GM19372 (cell line): ENCODE measurements at regions not wholly inside any gene's neighbourhood (a gene's known extent, or its start where the extent isn't known, plus 50 kb on each side); places are given as distances from the start of the nearest gene placed in this dataset.

ENCODE experiments used
- ATAC-seq: cut with Tn5 transposase; IDR thresholded peaks from one replicate; pipeline ENCODE4 v1.9.1; 2021; ENCODE audit warnings: mild to moderate bottlenecking, low read depth, moderate library complexity; ENCODE audit not compliant: unreplicated experiment

DNA sequence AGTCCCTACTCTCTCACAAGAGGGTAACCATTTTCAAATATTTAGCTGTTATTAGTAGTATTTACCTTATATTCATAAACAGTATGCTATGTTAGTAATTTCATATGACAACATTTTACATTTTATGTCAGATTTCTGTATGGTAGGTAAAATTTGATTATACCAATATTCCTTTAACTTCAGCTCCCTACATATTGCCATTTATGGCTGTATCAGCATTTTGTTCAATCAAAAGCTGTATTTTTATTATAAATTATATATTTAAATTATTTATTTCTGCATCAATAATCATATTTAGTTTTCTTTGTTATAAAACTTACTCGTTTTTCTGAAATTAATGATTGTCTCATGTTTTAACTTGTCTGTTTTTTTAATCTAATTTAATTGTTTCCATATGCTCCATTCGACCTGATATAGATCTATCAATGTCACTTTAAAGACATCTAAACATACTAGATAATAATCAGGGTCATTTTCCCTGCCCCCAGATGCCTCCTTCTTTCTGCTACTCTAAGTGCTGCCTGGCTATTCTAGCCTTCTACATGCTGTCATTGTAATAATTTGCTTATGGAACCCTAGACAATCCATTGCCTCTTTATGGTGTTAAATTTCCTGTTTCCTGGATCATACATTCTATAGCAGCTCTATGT, 1976.7 kb upstream of the ADGRL3 start:
- ATAC-seq, result no peak

- no peak for ATAC-seq
These were observed 1961.9 kb upstream of the ADGRL3 start for GRCh38 chr4:59238212-59238611.

GRCh38 chr4:59240011-59240410, 1960.1 kb upstream of the ADGRL3 start:
- no peak for ATAC-seq

GRCh38 chr4:59243038-59243437, 1957.1 kb upstream of the ADGRL3 start:
- no peak for ATAC-seq

GRCh38 chr4:59247032-59247431, 1953.1 kb upstream of the ADGRL3 start:
- no peak for ATAC-seq

- no peak for ATAC-seq
These were observed 1951.8 kb upstream of the ADGRL3 start for GRCh38 chr4:59248313-59248712.

GRCh38 chr4:59249110-59249509, 1951.0 kb upstream of the ADGRL3 start:
- ATAC-seq, result no peak

DNA sequence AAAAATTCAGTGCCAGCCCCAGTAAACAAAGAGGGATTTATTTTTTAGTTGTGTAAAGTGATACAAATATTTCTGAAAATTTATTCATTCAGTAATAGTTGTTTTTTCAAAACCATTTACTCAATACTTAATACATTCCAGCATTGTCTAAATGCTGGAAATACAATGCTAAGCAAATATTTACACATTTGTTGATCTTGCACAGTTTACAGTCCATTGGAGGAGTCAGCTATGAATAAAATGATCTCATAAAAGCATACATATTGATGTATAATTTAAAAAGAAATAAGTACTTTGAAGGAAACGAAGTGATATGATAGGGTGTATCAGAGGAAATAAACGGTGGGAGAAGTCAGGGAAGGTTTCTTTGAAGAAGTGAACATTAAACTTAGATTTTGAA, 1942.1 kb upstream of the ADGRL3 start:
- no peak for ATAC-seq

GRCh38 chr4:59307609-59308008, 1892.5 kb upstream of the ADGRL3 start:
- no peak for ATAC-seq

DNA sequence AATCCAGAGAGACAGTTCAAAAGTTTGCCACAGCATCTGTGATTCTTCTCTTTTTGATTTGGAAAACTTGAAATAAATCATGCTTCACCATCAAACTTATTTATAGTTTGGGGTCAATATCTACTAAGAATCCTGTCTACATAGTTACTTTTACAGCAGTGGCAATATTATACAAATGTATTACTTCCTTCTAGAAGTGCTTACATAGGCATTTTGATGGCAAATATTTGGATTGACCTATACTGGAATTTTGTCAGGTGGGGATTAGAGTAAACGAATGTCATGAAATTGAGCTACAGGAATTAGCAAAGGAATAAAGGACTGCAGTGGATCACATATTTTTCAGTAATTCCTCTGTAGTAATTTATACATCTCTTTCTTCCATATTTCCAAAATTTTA, 1885.5 kb upstream of the ADGRL3 start:
- ATAC-seq, result no peak

DNA sequence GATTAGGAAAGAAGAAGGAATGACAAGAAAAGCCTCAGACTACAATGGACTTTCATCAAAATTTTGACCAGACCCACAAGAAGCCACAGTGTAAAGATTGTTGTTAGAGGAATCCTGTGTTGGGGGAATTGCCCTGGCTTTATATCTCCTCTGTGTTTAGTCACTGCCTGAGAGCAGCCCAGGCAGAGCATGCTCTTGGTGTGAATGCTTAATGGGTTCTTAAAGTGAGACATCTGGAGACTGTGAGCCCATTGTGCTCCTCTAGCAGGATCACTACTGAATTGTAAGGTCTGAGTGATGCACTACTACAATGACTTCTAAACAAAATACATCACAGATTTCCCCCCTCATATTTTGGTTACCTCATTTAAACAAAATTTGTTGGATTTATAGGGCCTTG, 1860.5 kb upstream of the ADGRL3 start:
- no peak for ATAC-seq

GRCh38 chr4:59341506-59341905, 1858.6 kb upstream of the ADGRL3 start:
- ATAC-seq, result no peak

DNA sequence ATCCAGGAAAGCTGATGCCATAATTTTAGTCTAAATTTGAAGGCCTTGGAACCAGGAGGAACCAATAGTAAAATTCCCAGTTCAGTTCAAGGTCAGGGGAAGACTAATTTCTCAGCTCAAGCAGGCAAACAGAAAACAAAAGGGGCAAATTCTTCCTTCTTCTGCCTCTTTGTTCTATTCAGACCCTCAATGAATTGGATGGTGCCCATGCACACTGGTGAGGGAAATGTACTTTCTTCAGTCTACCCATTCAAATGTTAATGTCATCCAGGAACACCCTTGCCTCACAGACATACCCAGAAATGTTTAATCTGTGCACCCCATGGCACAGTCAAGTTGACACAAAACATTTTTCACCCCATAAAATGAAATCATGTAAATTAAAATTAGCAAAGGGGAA, 1851.2 kb upstream of the ADGRL3 start:
- no peak for ATAC-seq

GRCh38 chr4:59369229-59369628, 1830.9 kb upstream of the ADGRL3 start:
- ATAC-seq, result no peak

- ATAC-seq, result no peak
These were observed 1825.7 kb upstream of the ADGRL3 start for GRCh38 chr4:59374416-59374815.

DNA sequence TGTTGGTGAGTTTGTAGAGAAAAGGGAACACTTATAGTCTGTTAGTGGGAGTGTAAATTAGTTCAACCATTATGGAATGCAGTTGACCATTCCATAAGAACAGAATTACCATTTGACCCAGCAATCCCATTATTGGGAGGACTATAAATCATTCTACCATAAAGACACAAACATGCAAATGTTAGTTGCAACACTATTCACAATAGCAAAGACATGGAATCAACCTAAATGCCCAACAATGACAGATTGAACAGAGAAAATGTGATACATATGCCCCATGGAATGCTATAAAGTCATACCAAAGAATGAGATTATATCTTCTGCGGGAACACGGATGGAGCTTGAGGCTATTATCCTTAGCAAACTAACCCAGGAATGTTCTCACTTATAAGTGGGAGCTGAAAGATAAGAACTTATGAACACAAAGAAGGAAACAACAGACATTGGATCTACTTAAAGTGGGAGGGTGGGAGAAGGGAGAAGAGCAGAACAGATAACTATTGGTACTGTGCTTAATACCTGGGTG, 1819.2 kb upstream of the ADGRL3 start:
- ATAC-seq, result no peak

DNA sequence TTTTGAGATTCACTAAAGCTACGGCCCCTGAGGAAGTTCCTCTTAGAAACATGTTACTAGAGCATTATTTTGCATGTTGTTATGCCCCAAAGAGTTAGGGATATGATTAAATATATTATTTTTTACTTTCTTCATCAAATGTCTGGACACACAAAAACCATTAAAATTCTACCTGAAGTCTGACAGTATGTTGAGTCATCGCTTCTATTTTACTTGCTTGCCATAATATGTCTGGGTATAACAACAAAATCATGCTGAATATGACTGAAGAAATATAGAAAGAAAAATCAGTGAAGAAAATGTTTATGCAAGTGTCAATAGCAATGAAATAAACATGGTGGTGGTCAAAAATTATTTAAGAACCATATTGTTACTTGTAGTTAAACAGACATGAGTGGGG, 1818.5 kb upstream of the ADGRL3 start:
- ATAC-seq, result no peak

- ATAC-seq, result no peak
These were observed 1812.1 kb upstream of the ADGRL3 start for GRCh38 chr4:59387759-59388758.

GRCh38 chr4:59393780-59394179, 1806.3 kb upstream of the ADGRL3 start:
- no peak for ATAC-seq

DNA sequence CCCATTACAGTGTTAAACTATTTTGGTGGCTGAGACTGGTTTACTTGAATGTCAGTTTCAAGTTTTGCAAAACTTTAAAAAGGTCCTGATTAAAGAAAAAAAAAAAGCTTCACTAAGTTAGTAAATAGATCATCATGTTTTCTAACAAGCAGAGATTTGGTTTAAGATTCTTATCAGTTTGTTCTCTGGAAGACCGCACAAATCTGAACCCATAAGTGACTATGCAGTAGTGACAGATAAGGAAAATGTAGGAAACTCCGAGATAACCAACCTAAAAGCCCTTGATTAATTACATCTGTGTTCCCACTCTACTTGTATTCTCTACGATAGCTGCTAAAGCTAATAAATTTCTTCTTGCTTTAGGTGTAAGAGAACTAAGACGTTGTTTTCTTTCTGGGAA, 1799.8 kb upstream of the ADGRL3 start:
- no peak for ATAC-seq

GRCh38 chr4:59409647-59410046, 1790.5 kb upstream of the ADGRL3 start:
- ATAC-seq, result no peak

DNA sequence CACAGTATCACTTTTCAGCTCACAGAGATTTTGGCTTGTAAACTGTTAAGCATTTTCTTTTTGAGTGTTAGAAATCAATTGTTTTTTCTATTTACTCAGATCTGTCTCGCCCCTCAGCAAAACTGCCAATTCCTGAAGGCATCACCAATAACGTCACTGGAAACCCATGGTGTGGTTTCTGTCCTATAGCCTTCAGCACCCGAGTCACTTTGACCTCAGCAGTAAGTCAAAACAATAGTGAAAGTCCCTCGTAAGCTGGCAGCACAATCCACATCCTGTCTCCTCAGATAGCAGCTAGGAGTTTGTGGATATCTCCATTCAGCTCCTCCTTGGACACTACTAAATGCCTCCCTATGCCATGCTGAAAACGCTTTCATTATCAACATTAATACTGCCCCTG, 1787.4 kb upstream of the ADGRL3 start:
- no peak for ATAC-seq
